ENCODE measurements at regions not wholly inside any gene's neighbourhood (a gene's known extent, or its start where the extent isn't known, plus 50 kb on each side); places are given as distances from the start of the nearest gene placed in this dataset.
"Not testable (repeated sequence)": the region's sequence is repeated elsewhere in the genome, so short reads cannot be mapped to it uniquely, and the experiment has no call there.

- H3K27ac ChIP-seq (ENCODE audit: poor library complexity, severe bottlenecking): peak overlapping the region; percentile 64
- TF ChIP-seq CTCF (IDR thresholded peaks at IDR 0.05; ENCODE audit: poor library complexity, severe bottlenecking): no peak
- H3K27me3 ChIP-seq (ENCODE audit: insufficient read depth, poor library complexity, severe bottlenecking): no peaks in the 10 kb centered on the region
- peak; percentile 61; the same call in 1 of the 3 replicates for ATAC-seq (ENCODE audit: low read depth)
- H3K4me1 ChIP-seq (ENCODE audit: insufficient read depth, poor library complexity, severe bottlenecking): peaks cover 20% of the 10 kb centered on the region
- H3K36me3 ChIP-seq (ENCODE audit: low read depth): no peaks in the 10 kb centered on the region
- H3K9me3 ChIP-seq (ENCODE audit: severe bottlenecking): no peaks in the 10 kb centered on the region
- H3K4me3 ChIP-seq (ENCODE audit: severe bottlenecking): no peak overlapping the region
- no peak for DNase-seq (ENCODE audit: low spot score)
These were observed 375.4 kb downstream of the ZNF674 start for GRCh38 chrX:46169808-46170207.

- Histone ChIP-seq H3K9me3 (ENCODE audit: severe bottlenecking) (no peaks in the 10 kb centered on the region), H3K27ac (ENCODE audit: poor library complexity, severe bottlenecking) (no peak overlapping the region), H3K27me3 (ENCODE audit: insufficient read depth, poor library complexity, severe bottlenecking) (no peaks in the 10 kb centered on the region), H3K4me1 (ENCODE audit: insufficient read depth, poor library complexity, severe bottlenecking) (peaks cover 23% of the 10 kb centered on the region), H3K4me3 (ENCODE audit: severe bottlenecking) (no peak overlapping the region), H3K36me3 (ENCODE audit: low read depth) (no peaks in the 10 kb centered on the region)
- TF ChIP-seq CTCF (IDR thresholded peaks at IDR 0.05; ENCODE audit: poor library complexity, severe bottlenecking): no peak
- DNase-seq (ENCODE audit: low spot score): no peak
- ATAC-seq (ENCODE audit: low read depth): no peak
These were observed 377.0 kb downstream of the ZNF674 start for GRCh38 chrX:46168254-46168653.

DNA sequence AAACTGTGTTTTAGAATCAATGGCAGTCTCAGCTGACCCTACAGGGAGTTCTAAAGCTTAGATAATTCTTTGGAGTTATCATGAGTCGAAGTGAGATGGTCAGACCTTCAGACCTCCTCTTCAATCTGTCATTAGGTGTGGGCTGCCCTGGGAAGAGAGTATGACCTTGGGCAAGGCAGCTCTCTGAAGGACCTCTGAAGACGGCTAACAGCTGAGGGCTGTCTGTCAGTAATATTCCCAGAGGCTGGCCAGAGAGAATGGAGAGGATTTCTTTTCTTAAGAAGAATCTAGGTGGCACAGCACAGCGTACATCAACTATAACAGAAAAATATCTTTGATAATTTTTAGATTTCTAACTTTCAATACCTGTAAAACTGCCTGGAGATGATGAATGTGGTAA lies 379.4 kb downstream of the ZNF674 start:
- H3K4me1 ChIP-seq (ENCODE audit: insufficient read depth, poor library complexity, severe bottlenecking): peaks cover 23% of the 10 kb centered on the region
- H3K27me3 ChIP-seq (ENCODE audit: insufficient read depth, poor library complexity, severe bottlenecking): no peaks in the 10 kb centered on the region
- no peaks in the 10 kb centered on the region for H3K36me3 ChIP-seq (ENCODE audit: low read depth)
- ATAC-seq (ENCODE audit: low read depth): no peak
- H3K27ac ChIP-seq (ENCODE audit: poor library complexity, severe bottlenecking): peak overlapping the region; percentile 82
- no peak for TF ChIP-seq CTCF (IDR thresholded peaks at IDR 0.05; ENCODE audit: poor library complexity, severe bottlenecking)
- DNase-seq (ENCODE audit: low spot score): no peak
- H3K4me3 ChIP-seq (ENCODE audit: severe bottlenecking): no peak overlapping the region
- H3K9me3 ChIP-seq (ENCODE audit: severe bottlenecking): no peaks in the 10 kb centered on the region

- no peak for TF ChIP-seq CTCF (IDR thresholded peaks at IDR 0.05; ENCODE audit: poor library complexity, severe bottlenecking)
- DNase-seq (ENCODE audit: low spot score): no peak
These were observed 379.8 kb downstream of the ZNF674 start for GRCh38 chrX:46165411-46165810.

GRCh38 chrX:46152756-46153155 lies 392.5 kb downstream of the ZNF674 start:
- H3K27ac ChIP-seq (ENCODE audit: poor library complexity, severe bottlenecking): no peak overlapping the region
- no peak for TF ChIP-seq CTCF (IDR thresholded peaks at IDR 0.05; ENCODE audit: poor library complexity, severe bottlenecking)
- no peaks in the 10 kb centered on the region for H3K36me3 ChIP-seq (ENCODE audit: low read depth)
- no peak overlapping the region for H3K4me3 ChIP-seq (ENCODE audit: severe bottlenecking)
- ATAC-seq (ENCODE audit: low read depth) (no peak), DNase-seq (ENCODE audit: low spot score) (no peak)
- H3K9me3 ChIP-seq (ENCODE audit: severe bottlenecking): no peaks in the 10 kb centered on the region
- peaks cover 4% of the 10 kb centered on the region for H3K4me1 ChIP-seq (ENCODE audit: insufficient read depth, poor library complexity, severe bottlenecking)
- H3K27me3 ChIP-seq (ENCODE audit: insufficient read depth, poor library complexity, severe bottlenecking): no peaks in the 10 kb centered on the region

More at GRCh38 chrX:46165411-46165810, 379.8 kb downstream of the ZNF674 start:
- Histone ChIP-seq H3K4me1 (ENCODE audit: insufficient read depth, poor library complexity, severe bottlenecking) (peaks cover 22% of the 10 kb centered on the region), H3K4me3 (ENCODE audit: severe bottlenecking) (no peak overlapping the region), H3K27me3 (ENCODE audit: insufficient read depth, poor library complexity, severe bottlenecking) (no peaks in the 10 kb centered on the region), H3K27ac (ENCODE audit: poor library complexity, severe bottlenecking) (peak overlapping the region; percentile 82), H3K9me3 (ENCODE audit: severe bottlenecking) (no peaks in the 10 kb centered on the region), H3K36me3 (ENCODE audit: low read depth) (no peaks in the 10 kb centered on the region)
- ATAC-seq (ENCODE audit: low read depth): peak; percentile 95

DNA sequence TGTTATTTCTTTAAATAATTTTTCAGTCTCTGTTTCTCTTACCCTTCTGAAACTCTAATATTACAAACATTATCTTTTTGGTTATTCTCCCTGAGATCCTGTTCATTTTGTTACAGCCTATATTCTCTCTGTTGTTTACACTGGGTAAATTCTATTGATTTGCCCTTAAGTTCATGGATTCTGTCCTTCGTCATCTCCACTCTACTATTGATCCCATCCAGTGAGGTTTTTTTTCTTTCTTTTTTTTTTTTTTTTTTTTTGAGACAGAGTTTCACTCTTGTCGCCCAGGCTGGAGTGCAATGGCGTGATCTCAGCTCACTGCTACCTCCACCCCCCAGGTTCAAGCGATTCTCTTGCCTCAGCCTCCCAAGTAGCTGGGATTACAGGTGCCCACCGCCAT lies 393.9 kb downstream of the ZNF674 start:
- H3K4me1 ChIP-seq (ENCODE audit: insufficient read depth, poor library complexity, severe bottlenecking); H3K9me3 ChIP-seq (ENCODE audit: severe bottlenecking); H3K27me3 ChIP-seq (ENCODE audit: insufficient read depth, poor library complexity, severe bottlenecking); H3K36me3 ChIP-seq (ENCODE audit: low read depth); DNase-seq (ENCODE audit: low spot score); ATAC-seq (ENCODE audit: low read depth); H3K4me3 ChIP-seq (ENCODE audit: severe bottlenecking): not testable (repeated sequence)
- peak overlapping the region; percentile 32 for H3K27ac ChIP-seq (ENCODE audit: poor library complexity, severe bottlenecking)

Data from RWPE2 (cell line).